Activated T-helper 2 cell treated with anti-CD3 and anti-CD28 coated beads, Interferon-gamma antibody, Interleukin-2, Interleukin-4, amounts not matched to agents 10 μg/mL and 5 μg/mL and 100 μg/mL, durations not matched to agents 14 hours and 24 hours and 36 hours (primary cell): ENCODE measurements at regions not wholly inside any gene's neighbourhood (a gene's known extent, or its start where the extent isn't known, plus 50 kb on each side); places are given as distances from the start of the nearest gene placed in this dataset.

ENCODE experiments used
- DNase-seq: peaks from one replicate; pipeline ENCODE4 v3.0.0; 2021; ENCODE audit warnings: low spot score
- H3K27ac Mint-ChIP-seq: one replicate; pipeline ENCODE4 v1.8.0; 2021; ENCODE audit warnings: mixed read lengths
- H3K27me3 Mint-ChIP-seq: one replicate; pipeline ENCODE4 v1.8.0; 2021; ENCODE audit warnings: low read depth, mixed read lengths
- H3K36me3 Mint-ChIP-seq: one replicate; pipeline ENCODE4 v1.8.0; 2021; ENCODE audit warnings: low read depth, mixed read lengths
- H3K4me1 Mint-ChIP-seq: one replicate; pipeline ENCODE4 v1.8.0; 2021; ENCODE audit warnings: low read depth, mixed read lengths
- H3K4me3 Mint-ChIP-seq: one replicate; pipeline ENCODE4 v1.8.0; 2021; ENCODE audit warnings: low read depth, mild to moderate bottlenecking, moderate library complexity, mixed read lengths
- H3K9me3 Mint-ChIP-seq: one replicate; pipeline ENCODE4 v1.8.0; 2021; ENCODE audit warnings: mixed read lengths
- intact Hi-C: fragments of 100-400 bp; cut with micrococcal nuclease; formaldehyde crosslinking; loops from one replicate; pipeline ENCODE4 v1.15.1; 2023

DNA sequence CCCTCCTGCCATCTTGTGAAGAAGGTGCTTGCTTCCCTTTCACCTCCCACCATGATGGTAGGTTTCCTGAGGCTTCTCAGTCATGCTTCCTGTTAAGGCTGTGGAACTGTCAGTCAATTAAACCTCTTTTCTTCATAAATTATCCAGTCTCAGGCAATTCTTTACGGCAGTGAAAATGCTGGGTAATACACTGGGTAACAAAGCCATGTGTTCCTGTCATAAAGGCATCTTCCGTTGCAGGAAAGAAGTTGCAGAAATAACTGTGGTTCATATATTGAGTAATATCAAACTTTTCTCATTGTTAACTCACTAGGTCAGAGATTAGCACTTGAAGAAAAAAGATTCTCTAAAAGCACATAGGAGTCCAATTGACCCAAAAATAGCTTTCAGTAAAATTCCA is 163.9 kb upstream of the HNMT start:
- H3K9me3 Mint-ChIP-seq: peaks cover 8% of the 10 kb centered on the region
- no peak overlapping the region for H3K27ac Mint-ChIP-seq
- no peak for DNase-seq
- intact Hi-C loops: no loop called here
- H3K27me3 Mint-ChIP-seq: no peaks in the 10 kb centered on the region
- no peaks in the 10 kb centered on the region for H3K4me1 Mint-ChIP-seq
- H3K4me3 Mint-ChIP-seq: no peak overlapping the region
- H3K36me3 Mint-ChIP-seq: no peaks in the 10 kb centered on the region

DNA sequence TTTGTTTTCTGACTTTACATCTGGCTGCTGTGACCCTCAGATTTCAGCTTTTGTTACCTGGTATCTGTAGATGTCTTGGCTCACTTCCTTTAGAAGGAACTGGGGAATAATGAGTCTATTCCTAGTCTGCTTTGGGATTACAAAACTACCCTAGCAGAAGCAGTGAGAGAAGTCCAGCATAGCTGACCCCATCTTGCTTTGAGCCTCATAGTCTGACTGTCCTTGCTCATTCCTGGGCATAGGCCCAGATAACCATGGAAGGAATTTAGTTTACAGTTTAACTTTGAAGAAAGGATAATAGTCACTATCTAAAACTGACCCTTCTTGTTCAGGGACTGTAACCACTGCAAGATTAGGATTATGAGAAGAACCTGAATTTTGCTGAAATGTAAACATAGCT is 163.0 kb upstream of the HNMT start:
- no peaks in the 10 kb centered on the region for H3K4me1 Mint-ChIP-seq
- intact Hi-C loops: no loop called here
- peaks cover 8% of the 10 kb centered on the region for H3K9me3 Mint-ChIP-seq
- H3K36me3 Mint-ChIP-seq: no peaks in the 10 kb centered on the region
- no peak overlapping the region for H3K27ac Mint-ChIP-seq
- H3K27me3 Mint-ChIP-seq: no peaks in the 10 kb centered on the region
- no peak for DNase-seq
- no peak overlapping the region for H3K4me3 Mint-ChIP-seq

GRCh38 chr2:137802038-137802437 is 162.2 kb upstream of the HNMT start:
- no peak overlapping the region for H3K27ac Mint-ChIP-seq
- intact Hi-C loops: no loop called here
- no peaks in the 10 kb centered on the region for H3K27me3 Mint-ChIP-seq
- DNase-seq: no peak
- H3K4me1 Mint-ChIP-seq: no peaks in the 10 kb centered on the region
- H3K9me3 Mint-ChIP-seq: peaks cover 8% of the 10 kb centered on the region
- no peak overlapping the region for H3K4me3 Mint-ChIP-seq
- H3K36me3 Mint-ChIP-seq: no peaks in the 10 kb centered on the region

GRCh38 chr2:137806068-137806805 is 158.0 kb upstream of the HNMT start:
- H3K36me3 Mint-ChIP-seq: no peaks in the 10 kb centered on the region
- no peak overlapping the region for H3K27ac Mint-ChIP-seq
- no peaks in the 10 kb centered on the region for H3K4me1 Mint-ChIP-seq
- no peaks in the 10 kb centered on the region for H3K27me3 Mint-ChIP-seq
- intact Hi-C loops: no loop called here
- no peak overlapping the region for H3K4me3 Mint-ChIP-seq
- H3K9me3 Mint-ChIP-seq: peaks cover 8% of the 10 kb centered on the region
- no peak for DNase-seq

GRCh38 chr2:137809252-137809651 is 155.0 kb upstream of the HNMT start:
- no peak overlapping the region for H3K27ac Mint-ChIP-seq
- intact Hi-C loops: no loop called here
- DNase-seq: no peak

GRCh38 chr2:137809837-137810236 is 154.4 kb upstream of the HNMT start:
- intact Hi-C loops: no loop called here
- H3K4me3 Mint-ChIP-seq: no peak overlapping the region
- no peak overlapping the region for H3K27ac Mint-ChIP-seq
- no peaks in the 10 kb centered on the region for H3K27me3 Mint-ChIP-seq
- no peaks in the 10 kb centered on the region for H3K9me3 Mint-ChIP-seq
- DNase-seq: no peak
- no peaks in the 10 kb centered on the region for H3K4me1 Mint-ChIP-seq
- H3K36me3 Mint-ChIP-seq: no peaks in the 10 kb centered on the region

More at GRCh38 chr2:137809252-137809651, 155.0 kb upstream of the HNMT start:
- no peaks in the 10 kb centered on the region for H3K9me3 Mint-ChIP-seq
- H3K4me1 Mint-ChIP-seq: no peaks in the 10 kb centered on the region
- no peak overlapping the region for H3K4me3 Mint-ChIP-seq
- no peaks in the 10 kb centered on the region for H3K36me3 Mint-ChIP-seq
- no peaks in the 10 kb centered on the region for H3K27me3 Mint-ChIP-seq

DNA sequence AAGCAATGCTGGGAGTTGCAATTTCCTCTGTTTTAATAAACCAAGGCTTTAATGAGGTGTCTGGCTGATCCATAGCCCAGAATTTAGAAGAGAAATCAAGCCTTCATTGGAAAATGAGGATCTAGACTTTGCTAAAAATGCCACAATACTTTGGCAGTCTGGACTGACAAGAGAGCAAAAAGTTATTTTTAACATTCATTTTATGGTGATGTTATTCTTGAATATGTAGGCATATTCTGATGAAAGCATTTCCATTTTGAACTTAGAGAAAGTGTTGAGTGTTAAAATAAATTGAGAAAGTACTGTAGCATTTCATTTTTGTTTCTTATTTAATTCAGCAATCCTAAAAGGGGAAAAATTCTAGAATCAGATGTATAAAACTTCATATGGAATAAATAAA is 151.8 kb upstream of the HNMT start:
- Mint-ChIP-seq H3K4me1 (no peaks in the 10 kb centered on the region), H3K27me3 (no peaks in the 10 kb centered on the region), H3K36me3 (no peaks in the 10 kb centered on the region), H3K4me3 (no peak overlapping the region), H3K27ac (no peak overlapping the region), H3K9me3 (no peaks in the 10 kb centered on the region)
- intact Hi-C loops: no loop called here
- DNase-seq: no peak

GRCh38 chr2:137813176-137813575 is 151.1 kb upstream of the HNMT start:
- Mint-ChIP-seq H3K27me3 (no peaks in the 10 kb centered on the region), H3K4me3 (no peak overlapping the region), H3K4me1 (no peaks in the 10 kb centered on the region), H3K9me3 (no peaks in the 10 kb centered on the region), H3K36me3 (no peaks in the 10 kb centered on the region), H3K27ac (no peak overlapping the region)
- intact Hi-C loops: no loop called here
- no peak for DNase-seq

GRCh38 chr2:137817058-137817457 is 147.2 kb upstream of the HNMT start:
- Mint-ChIP-seq H3K4me3 (no peak overlapping the region), H3K4me1 (no peaks in the 10 kb centered on the region)
- intact Hi-C loops: no loop called here

GRCh38 chr2:137823196-137823595 is 141.1 kb upstream of the HNMT start:
- Mint-ChIP-seq H3K4me3 (no peak overlapping the region), H3K27ac (no peak overlapping the region), H3K27me3 (peaks cover 2% of the 10 kb centered on the region), H3K36me3 (no peaks in the 10 kb centered on the region), H3K9me3 (no peaks in the 10 kb centered on the region), H3K4me1 (no peaks in the 10 kb centered on the region)
- intact Hi-C loops: no loop called here
- DNase-seq: no peak

More at GRCh38 chr2:137817058-137817457, 147.2 kb upstream of the HNMT start:
- DNase-seq: no peak
- Mint-ChIP-seq H3K9me3 (no peaks in the 10 kb centered on the region), H3K36me3 (no peaks in the 10 kb centered on the region), H3K27ac (no peak overlapping the region), H3K27me3 (no peaks in the 10 kb centered on the region)

- intact Hi-C loops: no loop called here
- no peak for DNase-seq
- H3K4me3 Mint-ChIP-seq: no peak overlapping the region
Observed at GRCh38 chr2:137824501-137824900, 139.8 kb upstream of the HNMT start.

GRCh38 chr2:137826373-137827372 is 137.6 kb upstream of the HNMT start:
- H3K27me3 Mint-ChIP-seq: peaks cover 2% of the 10 kb centered on the region
- no peaks in the 10 kb centered on the region for H3K9me3 Mint-ChIP-seq
- no peak overlapping the region for H3K27ac Mint-ChIP-seq
- no peaks in the 10 kb centered on the region for H3K4me1 Mint-ChIP-seq
- H3K36me3 Mint-ChIP-seq: no peaks in the 10 kb centered on the region
- no peak for DNase-seq
- H3K4me3 Mint-ChIP-seq: no peak overlapping the region
- intact Hi-C loops: no loop called here

More at GRCh38 chr2:137824501-137824900, 139.8 kb upstream of the HNMT start:
- no peaks in the 10 kb centered on the region for H3K9me3 Mint-ChIP-seq
- peaks cover 2% of the 10 kb centered on the region for H3K27me3 Mint-ChIP-seq
- no peaks in the 10 kb centered on the region for H3K36me3 Mint-ChIP-seq
- H3K27ac Mint-ChIP-seq: no peak overlapping the region
- H3K4me1 Mint-ChIP-seq: no peaks in the 10 kb centered on the region

DNA sequence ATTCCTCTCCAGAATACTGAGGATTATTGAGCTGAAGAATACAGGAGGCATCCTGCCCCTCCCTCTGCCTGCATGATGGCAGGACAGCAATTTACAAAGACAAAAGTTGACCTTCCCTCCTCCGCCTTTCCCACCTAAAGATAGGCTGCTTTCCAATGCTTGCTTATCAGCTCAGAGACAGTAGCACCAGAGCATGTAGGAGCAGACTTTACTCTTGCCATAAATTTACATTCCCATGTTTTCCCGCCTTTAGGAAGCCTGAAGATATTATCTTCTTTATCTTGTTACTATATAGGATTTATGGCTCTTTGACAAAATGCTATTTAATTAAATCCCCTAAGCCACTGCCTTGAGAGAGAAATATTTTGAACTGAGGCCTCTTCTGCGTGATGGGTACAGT is 135.6 kb upstream of the HNMT start:
- no peak overlapping the region for H3K4me3 Mint-ChIP-seq
- no peaks in the 10 kb centered on the region for H3K9me3 Mint-ChIP-seq
- no peaks in the 10 kb centered on the region for H3K4me1 Mint-ChIP-seq
- H3K27me3 Mint-ChIP-seq: peaks cover 2% of the 10 kb centered on the region
- intact Hi-C loops: no loop called here
- no peak overlapping the region for H3K27ac Mint-ChIP-seq
- no peak for DNase-seq
- no peaks in the 10 kb centered on the region for H3K36me3 Mint-ChIP-seq
